GM21528 (cell line): ENCODE measurements at regions not wholly inside any gene's neighbourhood (a gene's known extent, or its start where the extent isn't known, plus 50 kb on each side); places are given as distances from the start of the nearest gene placed in this dataset.
A peak's percentile ranks its signal among the peaks of the same experiment; 100 is the strongest.

Experiments used
- ATAC-seq: cut with Tn5 transposase; IDR thresholded peaks from one replicate; pipeline ENCODE4 v1.9.1; 2021; ENCODE audit warnings: mild to moderate bottlenecking, moderate library complexity; ENCODE audit not compliant: unreplicated experiment, low FRiP score

DNA sequence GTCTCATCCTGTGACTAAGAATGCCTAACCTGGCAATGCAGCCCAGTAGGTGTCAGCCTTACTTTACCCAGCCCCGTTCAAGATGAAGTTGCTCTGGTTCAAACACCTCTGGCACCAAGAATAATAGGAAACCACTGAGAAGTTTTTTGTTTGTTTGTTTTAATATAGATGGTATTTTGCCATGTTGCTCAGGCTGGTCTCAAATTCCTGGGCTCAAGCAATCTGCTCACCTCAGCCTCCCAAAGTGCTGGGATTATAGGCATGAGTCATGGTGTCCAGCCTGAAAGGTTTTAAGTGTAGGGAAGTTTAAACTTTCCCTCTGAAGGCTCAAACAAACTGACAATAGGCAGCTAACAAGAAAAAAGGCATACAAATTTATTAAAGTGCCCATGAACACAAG is 51.2 kb upstream of the ABCC4 start:
- no peak for ATAC-seq

DNA sequence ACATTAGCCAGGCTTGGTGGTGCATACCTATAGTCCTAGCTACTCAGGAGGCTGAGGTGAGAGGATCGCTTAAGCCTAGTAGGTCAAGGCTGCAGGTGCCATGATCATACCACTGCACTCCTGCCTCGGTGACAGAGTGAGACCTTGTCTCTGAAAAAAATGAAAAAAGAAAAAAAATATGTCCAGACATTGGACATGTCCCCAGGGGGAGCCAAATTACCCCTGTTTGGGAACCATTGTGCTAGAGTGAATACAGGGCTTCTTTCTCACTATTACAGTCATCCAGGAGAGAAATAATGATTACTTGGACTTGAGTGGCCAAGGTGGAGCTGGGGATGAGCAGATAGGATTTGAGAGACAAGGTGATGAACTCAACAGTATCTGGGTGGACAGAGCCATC is 52.9 kb upstream of the ABCC4 start:
- no peak for ATAC-seq

DNA sequence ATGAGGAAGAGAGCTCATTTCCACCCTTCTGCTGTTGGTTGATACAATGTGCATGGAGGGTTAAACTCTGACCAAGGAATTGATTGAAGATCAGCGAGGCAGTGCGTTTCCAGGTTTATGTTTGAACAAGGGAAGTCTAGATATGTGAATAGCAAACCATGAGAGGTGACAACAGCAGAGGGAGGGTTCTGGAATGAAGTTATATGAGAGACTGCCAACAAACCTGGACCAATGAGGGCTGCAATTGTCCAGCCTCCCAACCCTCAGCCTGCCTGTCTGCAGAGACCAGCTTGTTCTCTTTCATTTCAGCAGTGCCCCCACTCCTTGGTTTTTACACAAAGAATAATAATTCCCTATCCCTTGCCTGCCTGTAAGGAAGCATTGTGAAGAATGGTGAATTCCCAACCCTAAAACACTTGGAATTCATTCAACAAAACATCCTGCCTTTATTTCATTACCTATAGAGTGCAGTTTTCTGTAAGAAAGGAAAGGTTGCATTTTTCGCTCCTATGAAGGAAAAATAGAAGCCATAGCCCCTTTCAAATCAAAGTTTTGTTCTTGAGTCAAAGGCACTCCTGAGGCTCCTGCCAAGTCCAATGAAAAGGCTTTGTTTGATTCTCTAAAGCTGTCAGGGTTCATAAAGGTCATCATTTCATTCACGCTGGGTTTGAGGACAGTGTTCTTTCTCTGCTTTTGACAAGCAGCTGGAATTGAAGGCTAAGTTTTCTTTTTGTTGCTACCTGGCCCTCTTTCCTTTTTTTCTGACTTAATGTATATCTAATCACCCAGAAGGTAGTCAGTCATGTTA is 53.6 kb upstream of the ABCC4 start:
- no peak for ATAC-seq

DNA sequence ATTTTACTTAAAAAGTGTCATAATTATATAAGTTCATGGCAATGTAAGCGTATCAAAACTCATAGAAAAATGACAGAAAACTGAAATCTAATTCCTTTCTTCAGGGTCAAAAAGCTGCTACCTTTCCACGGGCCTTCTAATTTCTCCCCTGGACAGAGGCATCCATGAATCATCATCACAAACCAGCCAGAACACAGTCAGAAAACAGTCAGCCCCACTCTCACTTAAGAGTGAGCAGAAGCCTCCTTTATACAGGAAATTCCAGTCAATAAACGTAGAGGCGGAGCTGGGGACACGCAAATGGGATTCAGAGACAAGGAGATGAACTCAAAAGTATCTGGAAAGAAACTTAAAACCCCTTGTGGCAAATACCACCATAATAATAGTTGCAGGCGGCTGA is 54.2 kb upstream of the ABCC4 start:
- ATAC-seq = no peak

DNA sequence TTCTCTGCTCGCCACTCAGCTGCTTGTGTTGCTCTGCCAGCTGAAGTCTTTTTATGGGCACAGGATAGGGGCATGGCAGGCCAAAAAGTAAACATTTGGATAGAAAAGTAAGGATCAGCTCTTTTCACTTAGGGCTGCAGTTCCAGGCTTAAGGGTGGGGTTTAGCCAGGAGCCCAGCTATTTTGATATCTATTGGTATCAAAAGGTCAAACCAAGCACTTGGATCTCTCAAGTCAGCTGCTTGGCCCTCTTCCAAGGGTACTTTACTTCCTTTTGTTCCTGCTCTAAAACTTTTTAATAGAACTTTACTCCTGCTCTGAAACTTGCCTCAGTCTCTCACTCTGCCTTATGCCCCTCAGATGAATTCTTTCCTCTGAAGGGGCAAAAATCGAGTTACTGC is 55.7 kb upstream of the ABCC4 start:
- ATAC-seq = no peak

DNA sequence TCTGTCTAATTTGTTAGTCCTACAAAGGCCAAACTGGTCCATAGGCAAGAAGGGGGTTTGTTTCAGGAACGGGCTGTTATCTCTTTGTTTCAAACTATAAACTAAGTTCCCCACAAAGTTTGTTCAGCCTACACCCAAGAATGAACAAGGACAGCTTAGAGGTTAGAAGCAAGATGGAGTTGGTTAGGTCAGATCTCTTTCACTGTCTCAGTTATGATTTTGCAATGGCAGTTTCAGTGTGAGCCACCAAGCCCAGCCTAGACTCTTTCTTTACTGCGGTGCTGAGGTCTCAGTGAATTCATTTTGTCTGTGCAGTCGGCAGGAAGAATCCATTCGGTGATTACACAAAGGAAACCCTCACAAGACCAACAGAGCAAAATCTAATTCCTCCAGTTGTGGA is 56.6 kb upstream of the ABCC4 start:
- no peak for ATAC-seq

DNA sequence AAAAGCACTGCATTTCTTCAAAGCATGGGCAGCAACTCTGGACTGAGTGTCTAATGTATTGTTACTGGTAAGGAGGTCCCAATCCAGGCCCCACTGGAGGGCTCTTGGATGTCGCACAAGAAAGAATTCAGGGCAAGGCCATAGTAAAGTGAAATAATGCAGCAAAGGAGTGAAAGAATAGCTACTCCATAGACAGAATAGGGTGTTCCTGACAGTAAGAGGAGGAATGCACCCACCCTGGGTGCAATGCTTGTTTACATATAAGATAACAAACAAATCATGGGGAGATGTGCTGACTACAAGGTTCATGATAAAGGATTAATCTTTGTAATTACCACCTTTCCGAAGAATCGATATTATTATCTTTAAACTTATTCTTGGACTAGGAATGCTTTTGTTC is 58.8 kb upstream of the ABCC4 start:
- no peak for ATAC-seq

DNA sequence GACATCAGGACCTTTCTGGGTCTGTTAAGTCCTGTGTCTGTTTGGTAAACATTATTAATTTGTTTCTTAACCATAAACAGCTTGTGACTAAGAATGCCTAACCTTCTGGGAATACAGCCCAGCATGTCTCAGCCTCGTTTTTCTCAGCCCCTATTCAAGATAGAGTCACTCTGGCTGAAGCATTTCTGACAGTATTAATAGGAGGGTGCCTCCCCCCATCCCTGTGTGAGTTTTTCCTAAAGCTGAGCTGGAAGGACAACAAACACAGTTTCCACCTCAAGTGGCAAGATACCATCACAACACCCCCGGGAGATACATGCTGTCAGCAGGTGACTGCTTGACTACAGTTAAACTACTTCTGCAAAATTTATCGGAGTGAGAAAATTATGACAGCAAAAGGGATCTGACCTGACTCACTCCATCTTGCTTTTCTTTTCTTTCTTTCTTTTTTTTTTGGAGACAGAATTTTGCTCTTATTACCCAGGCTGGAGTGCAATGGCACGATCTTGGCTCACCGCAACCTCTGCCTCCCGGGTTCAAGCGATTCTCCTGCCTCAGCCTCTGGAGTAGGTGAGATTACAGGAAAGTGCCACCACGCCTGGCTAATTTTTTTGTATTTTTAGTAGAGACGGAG is 59.3 kb upstream of the ABCC4 start:
- ATAC-seq = no peak

DNA sequence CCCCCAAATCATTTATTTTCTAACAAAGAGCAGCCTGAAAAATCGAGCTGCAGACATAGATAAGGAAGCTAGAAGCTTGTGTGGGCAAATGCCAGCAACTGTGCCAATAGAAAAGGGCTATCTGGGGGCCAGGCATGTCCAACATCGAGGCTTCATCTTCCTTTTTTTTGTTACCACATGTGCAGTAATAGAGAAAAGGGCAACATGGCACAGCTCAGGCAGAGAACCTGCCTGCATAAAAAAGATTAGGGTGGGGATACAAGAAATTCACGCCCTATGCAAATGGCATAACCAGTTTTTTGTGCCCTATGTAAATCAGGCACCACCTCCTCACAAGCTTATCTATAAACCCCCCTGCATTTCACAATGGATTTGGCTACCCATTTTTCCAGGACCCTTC is 60.4 kb upstream of the ABCC4 start:
- ATAC-seq = no peak

DNA sequence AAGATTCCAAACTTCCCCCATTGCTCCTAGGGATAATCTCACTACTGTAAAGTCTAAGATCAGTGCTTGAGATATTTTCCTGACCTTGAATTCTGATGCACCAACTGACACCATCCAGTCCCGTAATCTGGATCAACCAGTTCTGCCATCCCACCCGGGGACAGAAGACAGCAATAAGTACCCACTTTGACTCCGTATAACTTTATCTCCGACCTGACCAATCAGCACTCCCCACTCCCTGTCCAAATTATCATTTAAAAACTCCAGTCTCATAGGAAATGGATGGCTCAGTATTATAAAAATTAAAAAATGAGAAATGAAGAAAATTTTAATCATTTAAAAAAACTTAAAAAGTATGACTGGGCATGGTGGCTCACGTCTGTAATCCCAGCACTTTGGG is 61.4 kb upstream of the ABCC4 start:
- no peak for ATAC-seq

DNA sequence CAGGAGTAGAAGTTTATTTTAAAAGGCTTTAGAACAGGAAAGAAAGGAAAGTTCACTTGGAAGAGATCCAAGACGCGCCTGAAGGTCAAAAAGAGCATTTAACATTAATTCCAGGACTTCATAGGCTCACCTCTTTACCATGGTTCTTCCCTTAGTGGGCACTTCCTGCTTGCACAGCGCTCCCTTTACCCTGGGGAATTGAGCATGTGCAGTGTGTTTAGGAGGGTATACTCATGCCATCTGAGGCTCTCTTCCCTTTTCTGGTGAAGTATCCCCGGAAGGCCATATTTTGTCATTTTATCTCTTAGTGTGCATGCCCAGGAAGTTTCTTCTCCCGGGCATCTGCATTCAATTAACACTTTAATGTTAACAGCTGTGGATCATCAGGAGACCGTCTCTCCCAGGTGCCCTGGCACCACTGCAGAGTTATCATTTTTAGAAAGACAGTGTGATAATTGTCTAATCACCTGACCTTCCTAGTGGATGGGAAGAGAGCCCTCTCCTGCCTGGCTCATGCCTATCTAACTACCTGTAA is 66.1 kb upstream of the ABCC4 start:
- no peak for ATAC-seq

DNA sequence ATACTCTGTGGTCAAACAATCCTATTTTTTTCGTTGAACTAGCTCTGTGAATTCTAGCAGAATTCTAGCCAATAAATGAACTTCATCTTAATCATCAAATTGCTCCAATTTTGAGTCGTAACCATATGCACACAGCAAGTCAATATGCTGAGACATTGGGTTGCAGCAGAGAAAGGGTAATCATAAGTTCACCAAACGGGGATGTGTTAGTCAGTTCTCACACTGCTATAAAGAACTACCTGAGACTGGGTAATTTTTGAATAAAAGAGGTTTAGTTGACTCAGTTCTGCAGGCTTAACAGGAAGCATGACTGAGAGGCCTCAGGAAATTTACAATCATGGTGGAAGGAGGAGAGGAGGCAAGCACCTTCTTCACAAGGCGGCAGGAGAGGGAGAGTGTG is 67.7 kb upstream of the ABCC4 start:
- ATAC-seq = no peak

DNA sequence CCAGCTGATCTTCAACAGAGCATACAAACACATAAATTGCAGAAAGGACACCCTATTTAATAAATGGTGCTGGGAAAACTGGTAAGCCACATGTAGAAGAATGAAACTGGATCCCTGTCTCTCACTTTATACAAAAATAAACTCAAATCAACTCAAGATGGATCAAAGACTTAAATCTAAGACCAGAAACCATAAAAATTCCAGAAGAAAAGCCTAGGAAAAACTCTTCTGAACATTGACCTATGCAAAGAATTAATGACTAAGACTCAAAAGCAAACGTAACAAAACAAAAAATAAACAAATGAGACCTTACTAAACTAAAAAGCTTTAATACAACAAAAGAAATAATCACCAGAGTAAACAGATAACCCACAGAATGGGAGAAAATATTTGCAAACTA is 74.5 kb upstream of the ABCC4 start:
- ATAC-seq = no peak

DNA sequence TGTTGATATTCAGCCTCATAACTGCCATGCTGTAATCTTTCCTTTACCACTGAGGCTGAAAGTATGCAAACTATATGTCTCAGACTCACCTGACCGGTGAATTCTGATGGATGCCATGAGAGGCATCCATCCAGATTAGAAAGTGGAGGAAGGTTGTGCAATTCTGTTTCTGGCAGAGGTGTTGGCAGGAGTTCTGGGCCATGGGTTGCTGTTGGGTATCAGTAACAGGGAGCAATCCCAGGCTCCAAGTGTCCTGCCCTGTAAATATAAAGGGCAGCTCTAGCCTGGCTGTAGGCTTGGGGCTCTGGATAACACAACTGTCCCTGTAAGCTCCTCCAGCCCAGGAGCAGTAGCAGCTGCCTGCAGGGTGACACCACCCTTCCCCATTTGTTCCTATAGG is 77.4 kb upstream of the ABCC4 start:
- ATAC-seq = no peak

DNA sequence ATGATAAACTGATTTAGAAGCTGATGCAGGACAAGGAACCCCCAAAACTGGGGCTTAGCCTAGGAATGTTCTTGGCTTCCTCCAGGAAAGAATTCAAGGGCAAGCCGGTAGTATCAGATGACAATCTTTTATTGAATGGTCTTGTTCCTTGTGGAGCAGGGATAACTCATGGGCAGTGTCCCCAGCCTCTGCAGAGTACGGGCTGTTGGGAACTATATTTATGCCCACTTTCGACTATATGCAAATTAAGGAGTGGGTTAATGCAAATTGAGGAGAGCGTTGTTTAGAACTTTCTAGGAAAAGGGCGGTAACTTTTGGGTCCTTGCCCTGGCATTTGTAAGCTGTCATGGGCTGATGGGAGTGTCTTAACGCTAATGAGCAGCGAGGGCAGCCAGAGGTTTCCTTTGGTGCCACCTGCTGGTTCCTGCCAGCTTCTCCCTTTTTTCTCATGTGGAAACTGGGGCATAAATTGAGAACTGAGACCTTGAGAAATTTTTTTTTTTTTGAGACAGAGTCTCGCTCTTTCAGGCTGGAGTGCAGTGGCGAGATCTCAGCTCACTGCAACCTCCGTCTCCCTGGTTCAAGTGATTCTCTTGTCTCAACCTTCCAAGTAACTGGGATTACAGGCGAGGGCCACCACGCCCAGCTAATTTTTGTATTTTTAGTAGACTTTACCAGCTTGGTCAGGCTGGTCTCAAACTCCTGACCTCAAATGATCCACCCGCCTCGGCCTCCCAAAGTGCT is 79.4 kb upstream of the ABCC4 start:
- peak; percentile 93 for ATAC-seq

DNA sequence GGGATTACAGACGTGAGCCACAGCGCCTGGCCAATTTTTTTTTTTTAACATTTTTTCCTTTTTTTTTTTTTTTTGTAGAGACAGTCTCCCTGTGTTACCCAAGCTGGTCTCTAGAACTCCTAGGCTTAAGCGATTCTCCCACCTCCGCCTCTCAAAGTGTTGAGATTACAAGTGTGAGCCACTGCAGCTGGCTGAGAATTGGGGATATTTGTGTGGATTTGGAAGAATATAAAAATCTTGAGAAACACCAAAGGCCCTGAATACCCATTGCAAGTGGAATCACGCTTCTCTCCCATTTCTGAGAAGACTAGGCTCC is 79.9 kb upstream of the ABCC4 start:
- no peak for ATAC-seq

DNA sequence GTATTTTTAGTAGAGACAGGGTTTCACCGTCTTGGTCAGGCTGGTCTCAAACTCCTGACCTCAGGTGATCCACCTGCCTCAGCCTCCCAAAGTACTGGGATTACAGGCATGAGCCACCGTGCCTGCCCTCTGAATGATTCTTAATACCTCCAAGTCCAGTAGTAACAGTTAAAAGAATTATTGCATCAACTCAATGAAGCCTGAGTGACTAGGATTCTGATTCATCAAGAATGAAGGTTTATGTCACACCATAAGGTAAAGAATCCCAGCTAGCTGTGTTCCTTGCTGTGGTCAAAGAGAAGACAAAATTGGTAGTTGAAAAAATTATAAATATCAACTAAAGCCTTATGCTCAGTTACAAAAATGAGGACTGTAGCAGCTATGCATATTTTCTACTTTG is 81.2 kb upstream of the ABCC4 start:
- no peak for ATAC-seq

DNA sequence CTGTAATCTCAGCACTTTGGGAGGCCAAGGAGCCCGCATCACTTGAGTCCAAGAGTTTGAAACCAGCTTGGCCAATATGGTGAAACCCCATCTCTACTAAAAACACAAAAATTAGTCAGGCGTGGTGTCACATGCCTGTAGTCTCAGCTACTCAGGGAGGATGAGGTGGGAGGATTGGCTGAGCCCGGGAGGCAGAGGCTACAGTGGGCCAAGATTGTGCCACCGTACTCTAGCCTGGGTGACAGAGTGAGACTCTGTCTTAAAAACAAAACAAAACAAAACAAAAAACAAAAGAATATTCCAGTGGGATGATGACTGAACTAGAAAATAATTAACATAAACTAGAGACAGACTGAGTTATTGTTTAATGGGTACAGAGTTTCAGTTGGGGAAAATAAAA is 81.7 kb upstream of the ABCC4 start:
- no peak for ATAC-seq

DNA sequence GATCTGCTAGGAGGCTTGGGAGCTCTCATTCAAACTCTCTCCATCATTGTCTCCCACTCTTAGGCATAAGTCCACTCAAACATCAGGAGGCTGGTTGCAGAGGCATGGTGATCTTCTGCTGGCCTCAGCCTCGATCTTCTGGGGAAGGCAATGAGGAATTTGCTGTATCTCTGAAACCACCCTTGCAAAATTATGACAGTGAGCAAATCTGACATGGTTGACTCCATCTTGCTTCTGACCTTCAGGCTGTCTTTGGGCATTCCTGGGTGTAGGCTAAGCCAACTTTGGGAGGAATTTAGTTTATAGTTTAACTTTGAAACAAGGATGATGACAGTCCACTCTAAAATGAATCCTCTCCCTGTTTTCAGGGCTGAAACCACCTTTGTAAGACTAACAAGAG is 84.1 kb upstream of the ABCC4 start:
- no peak for ATAC-seq

DNA sequence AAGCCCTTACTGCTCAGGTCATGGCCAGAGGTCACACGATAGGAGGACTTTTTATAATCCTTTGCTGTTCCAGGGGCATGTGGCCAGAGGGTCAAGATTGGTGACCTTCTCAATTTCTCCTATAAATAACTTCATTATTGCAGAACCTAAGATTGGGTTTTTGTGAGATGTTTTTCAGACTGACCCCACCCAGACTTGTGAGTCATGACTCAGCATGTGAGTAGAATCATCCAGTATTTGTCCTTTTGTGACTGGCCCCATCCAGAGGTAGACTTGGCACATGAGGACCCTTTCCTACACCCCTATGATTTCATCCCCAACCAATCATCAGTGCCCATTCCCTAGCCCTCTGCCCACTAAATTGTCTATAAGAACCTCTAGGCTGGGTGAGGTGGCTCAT is 84.5 kb upstream of the ABCC4 start:
- no peak for ATAC-seq

DNA sequence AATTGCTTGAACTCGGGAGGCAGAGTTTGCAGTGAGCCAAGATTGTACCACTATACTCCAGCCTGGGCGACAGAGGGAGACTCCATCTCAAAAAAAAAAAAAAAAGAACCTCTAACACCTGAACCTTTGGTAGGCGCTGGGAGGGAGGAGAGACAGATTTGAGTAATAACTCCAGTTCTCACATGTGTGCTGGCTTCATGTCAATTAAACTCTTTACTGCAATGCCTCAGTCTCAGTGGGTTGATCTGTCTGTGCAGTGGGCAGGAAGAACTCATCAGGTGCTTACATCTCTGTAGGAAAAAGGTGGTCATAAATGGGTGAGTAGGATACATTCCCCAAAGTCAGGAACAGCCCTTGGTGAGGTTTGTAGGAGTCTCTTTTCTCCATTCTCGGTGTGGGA is 85.1 kb upstream of the ABCC4 start:
- ATAC-seq = no peak

DNA sequence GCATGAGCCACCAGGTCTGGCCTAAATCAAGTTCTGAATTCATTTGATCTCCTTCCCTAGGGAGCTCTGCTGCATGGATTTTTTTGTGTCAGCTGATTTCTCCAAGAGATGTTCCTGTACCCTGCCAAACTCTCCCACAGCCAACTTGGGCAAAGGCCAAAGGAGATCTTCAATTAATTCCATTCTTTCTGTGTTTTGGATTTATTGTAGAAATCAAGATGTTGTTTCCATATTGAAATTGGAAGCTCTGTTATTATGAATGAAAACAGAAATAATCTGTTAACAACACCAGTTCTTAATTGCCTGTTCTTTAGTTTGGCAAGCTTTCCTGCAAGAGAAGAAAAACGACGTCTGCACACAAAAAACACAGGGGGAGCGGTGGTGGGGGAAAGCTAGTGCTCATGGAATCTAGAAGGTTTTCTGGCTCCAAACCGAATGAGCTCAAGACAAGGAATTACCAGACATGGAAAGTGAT is 86.5 kb upstream of the ABCC4 start:
- no peak for ATAC-seq
